ENCODE measurements at regions not wholly inside any gene's neighbourhood (a gene's known extent, or its start where the extent isn't known, plus 50 kb on each side); places are given as distances from the start of the nearest gene placed in this dataset.

- TF ChIP-seq EP300 (IDR thresholded peaks at IDR 0.05; ENCODE audit: borderline replicate concordance), result no peak
- TF ChIP-seq RAD21 (IDR thresholded peaks at IDR 0.05; ENCODE audit: low read depth), result no peak
- TF ChIP-seq REST (IDR thresholded peaks at IDR 0.05; ENCODE audit: low read depth), result no peak
- TF ChIP-seq USF1 (IDR thresholded peaks at IDR 0.05), result no peak
- no peak for TF ChIP-seq TCF12 (IDR thresholded peaks at IDR 0.05; ENCODE audit: low read depth)
- no peak for TF ChIP-seq FOXM1 (IDR thresholded peaks at IDR 0.05; ENCODE audit: borderline replicate concordance, low read depth)
- no peak for TF ChIP-seq YY1 (IDR thresholded peaks at IDR 0.05; ENCODE audit: low read depth)
- TF ChIP-seq MAX (IDR thresholded peaks at IDR 0.05), result no peak
These were observed 404.4 kb downstream of the GJA1 start for GRCh38 chr6:121839896-121840295.

GRCh38 chr6:121844898-121845297 is 409.5 kb downstream of the GJA1 start:
- TF ChIP-seq CREB1 (IDR thresholded peaks at IDR 0.05; ENCODE audit: low read depth) (no peak), YY1 (IDR thresholded peaks at IDR 0.05; ENCODE audit: low read depth) (no peak), FOXM1 (IDR thresholded peaks at IDR 0.05; ENCODE audit: borderline replicate concordance, low read depth) (no peak), EP300 (IDR thresholded peaks at IDR 0.05; ENCODE audit: borderline replicate concordance) (no peak), NFIC (IDR thresholded peaks at IDR 0.05) (no peak), TEAD4 (IDR thresholded peaks at IDR 0.05) (no peak), REST (IDR thresholded peaks at IDR 0.05; ENCODE audit: low read depth) (no peak), TAF1 (IDR thresholded peaks at IDR 0.05; ENCODE audit: low read depth) (no peak), EGR1 (IDR thresholded peaks at IDR 0.05) (no peak), MAX (IDR thresholded peaks at IDR 0.05) (no peak), CEBPB (IDR thresholded peaks at IDR 0.05) (no peak), USF1 (IDR thresholded peaks at IDR 0.05) (no peak)

- TF ChIP-seq TAF1 (IDR thresholded peaks at IDR 0.05; ENCODE audit: low read depth) (no peak), YY1 (IDR thresholded peaks at IDR 0.05; ENCODE audit: low read depth) (no peak), NFIC (IDR thresholded peaks at IDR 0.05) (no peak), TEAD4 (IDR thresholded peaks at IDR 0.05) (no peak), FOXM1 (IDR thresholded peaks at IDR 0.05; ENCODE audit: borderline replicate concordance, low read depth) (no peak), EGR1 (IDR thresholded peaks at IDR 0.05) (no peak), REST (IDR thresholded peaks at IDR 0.05; ENCODE audit: low read depth) (no peak), ZBTB7A (IDR thresholded peaks at IDR 0.05; ENCODE audit: low read depth) (no peak), EP300 (IDR thresholded peaks at IDR 0.05; ENCODE audit: borderline replicate concordance) (no peak), CREB1 (IDR thresholded peaks at IDR 0.05; ENCODE audit: low read depth) (no peak), TCF12 (IDR thresholded peaks at IDR 0.05; ENCODE audit: low read depth) (no peak), MAX (IDR thresholded peaks at IDR 0.05) (no peak), CEBPB (IDR thresholded peaks at IDR 0.05) (no peak), RAD21 (IDR thresholded peaks at IDR 0.05; ENCODE audit: low read depth) (no peak), USF1 (IDR thresholded peaks at IDR 0.05) (no peak)
These were observed 412.5 kb downstream of the GJA1 start for GRCh38 chr6:121847806-121848522.

All from Ishikawa (cell line).